ENCODE measurements at regions not wholly inside any gene's neighbourhood (a gene's known extent, or its start where the extent isn't known, plus 50 kb on each side); places are given as distances from the start of the nearest gene placed in this dataset.

GRCh38 chr6:97805596-97805995, 522.6 kb upstream of the MMS22L start:
- TF ChIP-seq PATZ1 (CRISPR knock-in tag; IDR thresholded peaks at IDR 0.05; ENCODE audit: borderline replicate concordance) (no peak), RARB (CRISPR knock-in tag; IDR thresholded peaks at IDR 0.05) (no peak), CSDC2 (CRISPR knock-in tag; IDR thresholded peaks at IDR 0.05) (no peak), ZFP3 (CRISPR knock-in tag; IDR thresholded peaks at IDR 0.05) (no peak), CREB5 (CRISPR knock-in tag; IDR thresholded peaks at IDR 0.05; ENCODE audit: low read depth) (no peak), ZNF8 (CRISPR knock-in tag; IDR thresholded peaks at IDR 0.05) (no peak), GLIS3 (CRISPR knock-in tag; IDR thresholded peaks at IDR 0.05) (no peak)
- ATAC-seq = no peak

- no peak for ATAC-seq
- TF ChIP-seq ZFP3 (CRISPR knock-in tag; IDR thresholded peaks at IDR 0.05) = no peak
- no peak for TF ChIP-seq TCF4 (CRISPR knock-in tag; IDR thresholded peaks at IDR 0.05; ENCODE audit: borderline replicate concordance)
- TF ChIP-seq CSDC2 (CRISPR knock-in tag; IDR thresholded peaks at IDR 0.05) = no peak
- TF ChIP-seq CSRNP3 (CRISPR knock-in tag; IDR thresholded peaks at IDR 0.05) = no peak
- no peak for TF ChIP-seq CREB5 (CRISPR knock-in tag; IDR thresholded peaks at IDR 0.05; ENCODE audit: low read depth)
Observed at GRCh38 chr6:97812940-97813339, 529.9 kb upstream of the MMS22L start.

- no peak for ATAC-seq
- no peak for TF ChIP-seq ZNF8 (CRISPR knock-in tag; IDR thresholded peaks at IDR 0.05)
- no peak for TF ChIP-seq BACH2 (CRISPR knock-in tag; IDR thresholded peaks at IDR 0.05; ENCODE audit: borderline replicate concordance)
- TF ChIP-seq SNAI2 (CRISPR knock-in tag; IDR thresholded peaks at IDR 0.05) = no peak
- TF ChIP-seq CSDC2 (CRISPR knock-in tag; IDR thresholded peaks at IDR 0.05) = no peak
- no peak for TF ChIP-seq ZFP3 (CRISPR knock-in tag; IDR thresholded peaks at IDR 0.05)
- no peak for TF ChIP-seq CREB5 (CRISPR knock-in tag; IDR thresholded peaks at IDR 0.05; ENCODE audit: low read depth)
- no peak for TF ChIP-seq RARB (CRISPR knock-in tag; IDR thresholded peaks at IDR 0.05)
- no peak for TF ChIP-seq ZNF565 (CRISPR knock-in tag; conservative IDR thresholded peaks at IDR 0.05; ENCODE audit: low read depth)
- no peak for TF ChIP-seq ISL1 (CRISPR knock-in tag; IDR thresholded peaks at IDR 0.05)
Observed at GRCh38 chr6:97813889-97814567, 531.0 kb upstream of the MMS22L start.

- ATAC-seq = no peak
- TF ChIP-seq TCF4 (CRISPR knock-in tag; IDR thresholded peaks at IDR 0.05; ENCODE audit: borderline replicate concordance) (no peak), ZNF8 (CRISPR knock-in tag; IDR thresholded peaks at IDR 0.05) (no peak), TOX (CRISPR knock-in tag; IDR thresholded peaks at IDR 0.05; ENCODE audit: borderline replicate concordance) (no peak), GLIS3 (CRISPR knock-in tag; IDR thresholded peaks at IDR 0.05) (no peak), CSRNP3 (CRISPR knock-in tag; IDR thresholded peaks at IDR 0.05) (no peak), ZFP30 (CRISPR knock-in tag; IDR thresholded peaks at IDR 0.05) (no peak)
Observed at GRCh38 chr6:97815301-97815812, 532.3 kb upstream of the MMS22L start.

Data from SK-N-SH treated with all-trans-retinoic acid at 6 μM for 48 hours (cell line).